Neural cell (in vitro differentiated cells): ENCODE measurements at regions not wholly inside any gene's neighbourhood (a gene's known extent, or its start where the extent isn't known, plus 50 kb on each side); places are given as distances from the start of the nearest gene placed in this dataset.

Source experiments
- CTCF ChIP-seq: fragments of 450-650 bp; IDR thresholded peaks from 2 replicates; pipeline ENCODE4 v1.5.1; 2014; ENCODE audit warnings: antibody characterized with exemption, mild to moderate bottlenecking, moderate library complexity; ENCODE audit not compliant: poor library complexity, severe bottlenecking
- EP300 ChIP-seq: fragments of 450-650 bp; conservative IDR thresholded peaks from 2 replicates; pipeline ENCODE4 v1.6.1; 2014; ENCODE audit warnings: antibody characterized with exemption, mild to moderate bottlenecking, moderate library complexity; ENCODE audit not compliant: poor library complexity, severe bottlenecking
- EZH2 ChIP-seq: fragments of 200-600, 300-800 bp; shearing (Covaris generic), sonication (generic); IDR thresholded peaks from 2 replicates; pipeline ENCODE4 v1.6.1; 2014; ENCODE audit warnings: antibody characterized with exemption, low read length, borderline replicate concordance, mild to moderate bottlenecking; ENCODE audit not compliant: insufficient read depth, poor library complexity, severe bottlenecking
- MXI1 ChIP-seq: fragments of 450-650 bp; conservative IDR thresholded peaks from 2 replicates; pipeline ENCODE4 v1.6.1; 2014; ENCODE audit warnings: antibody characterized with exemption, mild to moderate bottlenecking; ENCODE audit not compliant: poor library complexity, severe bottlenecking
- POLR2AphosphoS5 ChIP-seq: IDR thresholded peaks from 2 replicates; pipeline ENCODE4 v1.6.1; 2012
- RAD21 ChIP-seq: fragments of 450-650 bp; conservative IDR thresholded peaks from 2 replicates; pipeline ENCODE4 v1.6.1; 2014; ENCODE audit warnings: antibody characterized with exemption, mild to moderate bottlenecking, moderate library complexity
- REST ChIP-seq: IDR thresholded peaks from 2 replicates; pipeline ENCODE4 v1.6.1; 2012; ENCODE audit warnings: borderline replicate concordance
- SMC3 ChIP-seq: fragments of 450-650 bp; conservative IDR thresholded peaks from 2 replicates; pipeline ENCODE4 v1.6.1; 2014; ENCODE audit warnings: antibody characterized with exemption, mild to moderate bottlenecking, moderate library complexity; ENCODE audit not compliant: poor library complexity
- TAF1 ChIP-seq: IDR thresholded peaks from 2 replicates; pipeline ENCODE4 v1.6.1; 2012; ENCODE audit warnings: low read depth

- no peak for TF ChIP-seq REST
- TF ChIP-seq CTCF: no peak
- TF ChIP-seq TAF1: no peak
- TF ChIP-seq POLR2AphosphoS5: no peak
- TF ChIP-seq MXI1: no peak
- TF ChIP-seq RAD21: no peak
- no peak for TF ChIP-seq SMC3
- no peak for TF ChIP-seq EZH2
- no peak for TF ChIP-seq EP300
These were observed 144.1 kb downstream of the CSNK2A3 start for GRCh38 chr11:11208994-11209393.
